IMR-90 (cell line): ENCODE measurements at regions not wholly inside any gene's neighbourhood (a gene's known extent, or its start where the extent isn't known, plus 50 kb on each side); places are given as distances from the start of the nearest gene placed in this dataset.

Experiments
- ATAC-seq: fragments of 200-7000 bp; cut with Tn5 transposase; 2 replicates; pipeline ENCODE4 v1.9.1; 2020; ENCODE audit warnings: low read depth, mild to moderate bottlenecking, moderate library complexity
- BruUV-seq: library from RNA; stranded (reverse); fragments of 400-500 nt; replicated peaks from 2 replicates; lab custom pipeline; 2021; lab: Mats Ljungman, UMichigan
- CTCF ChIA-PET: fragments of 300-600 bp; formaldehyde crosslinking; extraction: SDS; loops from one replicate; lab custom pipeline; 2021; ENCODE audit warnings: antibody characterized with exemption; lab: Yijun Ruan, JAX
- POLR2A ChIA-PET: fragments of 300-600 bp; sonication (Branson Sonifier 250); formaldehyde crosslinking; loops from one replicate; lab custom pipeline; 2022; ENCODE audit warnings: antibody characterized with exemption; ENCODE audit not compliant: unreplicated experiment; lab: Charles Lee
- DNase-seq: peaks from one replicate; pipeline ENCODE4 v3.0.0; 2013
- H2AFZ ChIP-seq: replicated peaks from 2 replicates; pipeline ENCODE3; 2013; ENCODE audit warnings: low read length, mild to moderate bottlenecking; ENCODE audit not compliant: poor library complexity
- H2AK5ac ChIP-seq: 2 replicates; pipeline ENCODE4 v1.6.1; 2013; ENCODE audit warnings: low read depth, low read length, inconsistent platforms
- H2AK9ac ChIP-seq: replicated peaks from 2 replicates; pipeline ENCODE3; 2013; ENCODE audit warnings: mild to moderate bottlenecking, low read depth, low read length, moderate library complexity; ENCODE audit not compliant: poor library complexity
- H2BK120ac ChIP-seq: 2 replicates; pipeline ENCODE4 v1.6.1; 2013; ENCODE audit warnings: low read depth, low read length, inconsistent platforms
- H2BK15ac ChIP-seq: 3 replicates; pipeline ENCODE4 v1.6.1; 2013; ENCODE audit warnings: low read depth, low read length, inconsistent platforms
- H2BK20ac ChIP-seq: 2 replicates; pipeline ENCODE4 v1.6.1; 2013; ENCODE audit warnings: low read depth, mild to moderate bottlenecking, inconsistent platforms, low read length, moderate library complexity
- H2BK5ac ChIP-seq: 2 replicates; pipeline ENCODE4 v1.6.1; 2013; ENCODE audit warnings: mild to moderate bottlenecking, low read depth, low read length, inconsistent platforms; ENCODE audit not compliant: poor library complexity, severe bottlenecking
- H3K14ac ChIP-seq: replicated peaks from 2 replicates; pipeline ENCODE4 v1.6.1; 2013; ENCODE audit warnings: low read depth, low read length, inconsistent platforms
- H3K18ac ChIP-seq: 2 replicates; pipeline ENCODE4 v1.6.1; 2013; ENCODE audit warnings: low read depth, low read length, control low read depth
- H3K23ac ChIP-seq: 2 replicates; pipeline ENCODE4 v1.6.1; 2013; ENCODE audit warnings: low read depth, low read length, inconsistent platforms
- H3K27ac ChIP-seq: 2 replicates; pipeline ENCODE4 v1.5.1; 2013; ENCODE audit warnings: mild to moderate bottlenecking, control low read depth, low read length; ENCODE audit not compliant: insufficient read depth
- H3K27me3 ChIP-seq: 2 replicates; pipeline ENCODE4 v1.6.1; 2013; ENCODE audit warnings: low read length; ENCODE audit not compliant: control insufficient read depth, insufficient read depth
- H3K36me3 ChIP-seq: 2 replicates; pipeline ENCODE4 v1.6.1; 2013; ENCODE audit warnings: low read length, mixed read lengths; ENCODE audit not compliant: control insufficient read depth, insufficient read depth
- H3K4ac ChIP-seq: 2 replicates; pipeline ENCODE4 v1.6.1; 2013; ENCODE audit warnings: low read depth, low read length, inconsistent platforms
- H3K4me1 ChIP-seq: 2 replicates; pipeline ENCODE4 v1.6.1; 2013; ENCODE audit warnings: low read length, mixed read lengths; ENCODE audit not compliant: control insufficient read depth, insufficient read depth
- H3K4me2 ChIP-seq: 2 replicates; pipeline ENCODE4 v1.6.1; 2013; ENCODE audit warnings: low read depth, mild to moderate bottlenecking, control low read depth, low read length, moderate library complexity
- H3K4me3 ChIP-seq: 2 replicates; pipeline ENCODE4 v1.5.1; 2013; ENCODE audit warnings: low read depth, mild to moderate bottlenecking, control low read depth, low read length, moderate library complexity; ENCODE audit not compliant: insufficient read depth
- H3K56ac ChIP-seq: 2 replicates; pipeline ENCODE4 v1.6.1; 2013; ENCODE audit warnings: low read length, inconsistent platforms; ENCODE audit not compliant: insufficient read depth; ENCODE audit errors: extremely low read depth
- H3K79me1 ChIP-seq, 2 experiments: 2 replicates each; pipeline ENCODE4 v1.6.1; 2013; ENCODE audit warnings: low read length in 2 of 2, inconsistent platforms in 1 of 2, low read depth in 1 of 2
- H3K9ac ChIP-seq: 2 replicates; pipeline ENCODE4 v1.6.1; 2013; ENCODE audit warnings: low read depth, low read length, control low read depth
- H3K9me1 ChIP-seq: 2 replicates; pipeline ENCODE4 v1.6.1; 2013; ENCODE audit warnings: low read length, inconsistent platforms; ENCODE audit not compliant: insufficient read depth
- H3K9me3 ChIP-seq: 2 replicates; pipeline ENCODE4 v1.6.1; 2013; ENCODE audit warnings: low read length; ENCODE audit not compliant: control insufficient read depth, insufficient read depth
- H4K20me1 ChIP-seq: 2 replicates; pipeline ENCODE4 v1.6.1; 2013; ENCODE audit warnings: low read length, inconsistent platforms; ENCODE audit not compliant: insufficient read depth
- H4K5ac ChIP-seq: 2 replicates; pipeline ENCODE4 v1.6.1; 2013; ENCODE audit warnings: mild to moderate bottlenecking, low read depth, low read length, control low read depth
- H4K8ac ChIP-seq, 2 experiments: 2 replicates each; pipeline ENCODE4 v1.6.1; 2013; ENCODE audit warnings: low read depth in 2 of 2, low read length in 2 of 2, control low read depth in 1 of 2, inconsistent platforms in 1 of 2
- H4K91ac ChIP-seq: 2 replicates; pipeline ENCODE4 v1.6.1; 2013; ENCODE audit warnings: low read depth, low read length, inconsistent platforms; ENCODE audit not compliant: insufficient read depth
- BHLHE40 ChIP-seq: fragments of 150-350 bp; IDR thresholded peaks from 2 replicates; pipeline ENCODE4 v1.6.1; 2016; ENCODE audit warnings: mild to moderate bottlenecking, low read depth, low read length
- CEBPB ChIP-seq: IDR thresholded peaks from 2 replicates; pipeline ENCODE4 v1.6.1; 2012; ENCODE audit warnings: low read depth, low read length, improper control_type of control experiment
- CHD1 ChIP-seq: IDR thresholded peaks from 2 replicates; pipeline ENCODE4 v1.6.1; 2012; ENCODE audit warnings: low read depth, low read length, improper control_type of control experiment
- MAFK ChIP-seq: IDR thresholded peaks from 2 replicates; pipeline ENCODE4 v1.6.1; 2012; ENCODE audit warnings: low read depth, low read length, improper control_type of control experiment
- MXI1 ChIP-seq: IDR thresholded peaks from 2 replicates; pipeline ENCODE4 v1.6.1; 2012; ENCODE audit warnings: low read depth, mild to moderate bottlenecking, low read length, moderate library complexity, borderline replicate concordance
- NFE2L2 ChIP-seq: fragments of 150-350 bp; IDR thresholded peaks from 2 replicates; pipeline ENCODE4 v1.6.1; 2016; ENCODE audit warnings: low read depth, mild to moderate bottlenecking, low read length
- POLR2A ChIP-seq: IDR thresholded peaks from 2 replicates; pipeline ENCODE4 v1.6.1; 2012; ENCODE audit warnings: mild to moderate bottlenecking, low read depth, low read length
- RAD21 ChIP-seq: IDR thresholded peaks from 2 replicates; pipeline ENCODE4 v1.6.1; 2012; ENCODE audit warnings: low read length, improper control_type of control experiment
- RCOR1 ChIP-seq: IDR thresholded peaks from 2 replicates; pipeline ENCODE4 v1.6.1; 2012; ENCODE audit warnings: mild to moderate bottlenecking, low read length, improper control_type of control experiment; ENCODE audit not compliant: insufficient replicate concordance
- SMC3 ChIP-seq: fragments of 150-350 bp; IDR thresholded peaks from 2 replicates; pipeline ENCODE4 v1.6.1; 2016; ENCODE audit warnings: low read depth, mild to moderate bottlenecking, antibody characterized with exemption, low read length, moderate library complexity
- WGBS, 2 experiments: methylation state at CpG; one replicate each; pipeline versions ENCODE4 v1.1.5 to v1.1.7; 2013; ENCODE audit warnings: missing lambda C conversion rate in 2 of 2; ENCODE audit not compliant: insufficient read length in 1 of 2; ENCODE audit errors: extremely low coverage in 2 of 2; 5-methylcytosine and 5-hydroxymethylcytosine counted together
- dilution Hi-C: fragments of 300-500 bp; cut with HindIII; formaldehyde crosslinking; loops from one replicate; pipeline ENCODE4 v1.14.3; 2018; ENCODE audit warnings: low sequenced_read_pairs; ENCODE audit not compliant: unreplicated experiment
- in situ Hi-C: fragments of 300-500 bp; cut with MboI; formaldehyde crosslinking; loops from 3 replicates; pipeline ENCODE4 v1.14.3; 2019; ENCODE audit warnings: low sequenced_read_pairs, inconsistent platforms, mixed read lengths
- intact Hi-C: fragments of 100-400 bp; cut with micrococcal nuclease; formaldehyde crosslinking; loops from 2 replicates; pipeline ENCODE4 v1.10.0; 2022

DNA sequence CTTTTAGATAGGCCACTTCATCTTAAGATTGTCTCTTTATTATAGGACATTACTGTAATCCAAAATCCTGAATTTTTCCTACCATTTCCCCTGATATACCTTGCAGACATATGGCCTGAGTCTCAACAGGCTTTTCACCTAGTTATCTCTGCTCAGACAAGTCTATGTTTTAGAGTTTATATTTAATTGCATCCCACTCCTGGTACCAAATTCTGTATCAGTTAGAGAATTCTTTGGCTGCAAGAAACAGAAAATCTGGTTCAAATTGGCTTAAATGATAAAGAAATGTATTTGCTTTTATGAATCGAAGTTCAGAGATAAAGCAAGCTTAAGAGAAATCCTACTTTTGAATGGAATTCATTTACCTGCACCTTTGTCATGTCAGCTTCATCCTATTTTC lies 102.2 kb upstream of the OSMR start:
- BruUV-seq = no TSS peak
- TF ChIP-seq MXI1 = no peak
- TF ChIP-seq CHD1 = no peak
- no peak for TF ChIP-seq NFE2L2
- TF ChIP-seq POLR2A = no peak
- no peak for TF ChIP-seq RAD21
- no peak for TF ChIP-seq BHLHE40
- TF ChIP-seq MAFK = no peak
- TF ChIP-seq SMC3 = no peak
- TF ChIP-seq CEBPB = no peak
- TF ChIP-seq RCOR1 = no peak
- no peak overlapping the region for H2AFZ ChIP-seq
- H3K27me3 ChIP-seq = peaks cover 6% of the 10 kb centered on the region
- in situ Hi-C loops (no loop called here), dilution Hi-C loops (no loop called here), intact Hi-C loops (no loop called here)
- POLR2A ChIA-PET = no interaction called here
- H2BK5ac ChIP-seq = no peak overlapping the region
- no peak overlapping the region for H3K18ac ChIP-seq
- no peak overlapping the region for H3K14ac ChIP-seq
- H4K91ac ChIP-seq = no peak overlapping the region
- H3K36me3 ChIP-seq = no peaks in the 10 kb centered on the region
- H4K8ac ChIP-seq = no peak overlapping the region
- H3K4me1 ChIP-seq = peaks cover 2% of the 10 kb centered on the region; the same call in 1 of the 2 replicates
- H3K27ac ChIP-seq = no peak overlapping the region
- no peak overlapping the region for H3K23ac ChIP-seq
- H3K9ac ChIP-seq = no peak overlapping the region
- WGBS, 2 experiments = no CpG with 5 or more reads among the region's 1 CpG
- H2AK9ac ChIP-seq = no peak overlapping the region
- H3K9me1 ChIP-seq = no peaks in the 10 kb centered on the region
- CTCF ChIA-PET = no interaction called here
- DNase-seq (no peak), ATAC-seq (no peak)
- no peaks in the 10 kb centered on the region for H4K20me1 ChIP-seq
- no peak overlapping the region for H2BK120ac ChIP-seq
- no peak overlapping the region for H3K56ac ChIP-seq
- no peak overlapping the region for H3K4me3 ChIP-seq
- H3K4ac ChIP-seq = no peak overlapping the region
- H3K9me3 ChIP-seq = peaks cover 10% of the 10 kb centered on the region
- H3K79me1 ChIP-seq = no peaks in the 10 kb centered on the region
- H3K4me2 ChIP-seq = no peak overlapping the region
- H2AK5ac ChIP-seq = no peak overlapping the region
- no peak overlapping the region for H2BK15ac ChIP-seq
- no peak overlapping the region for H4K5ac ChIP-seq
- no peak overlapping the region for H2BK20ac ChIP-seq
